ENCODE measurements at regions not wholly inside any gene's neighbourhood (a gene's known extent, or its start where the extent isn't known, plus 50 kb on each side); places are given as distances from the start of the nearest gene placed in this dataset.

DNA sequence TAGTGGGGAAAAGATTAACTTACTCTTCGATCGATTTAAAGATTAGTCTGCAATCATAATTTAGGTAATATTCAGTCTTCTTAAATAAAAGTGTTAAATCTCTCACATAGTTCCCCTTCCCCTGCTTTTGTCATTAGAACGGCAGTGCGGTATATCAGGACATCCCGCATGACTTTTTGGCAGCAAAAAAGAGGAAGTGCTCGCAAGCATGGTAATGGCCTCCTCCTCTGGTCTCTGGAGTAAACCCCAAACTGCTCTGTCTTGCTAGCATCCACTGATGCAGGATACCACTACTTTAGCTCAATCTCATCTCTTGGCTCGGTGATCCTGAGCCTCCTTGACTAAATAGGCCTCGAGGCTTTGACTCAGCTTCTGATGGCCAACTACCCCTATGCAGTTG, 78.7 kb upstream of the VAV3 start:
- TF ChIP-seq, protein P1, sequence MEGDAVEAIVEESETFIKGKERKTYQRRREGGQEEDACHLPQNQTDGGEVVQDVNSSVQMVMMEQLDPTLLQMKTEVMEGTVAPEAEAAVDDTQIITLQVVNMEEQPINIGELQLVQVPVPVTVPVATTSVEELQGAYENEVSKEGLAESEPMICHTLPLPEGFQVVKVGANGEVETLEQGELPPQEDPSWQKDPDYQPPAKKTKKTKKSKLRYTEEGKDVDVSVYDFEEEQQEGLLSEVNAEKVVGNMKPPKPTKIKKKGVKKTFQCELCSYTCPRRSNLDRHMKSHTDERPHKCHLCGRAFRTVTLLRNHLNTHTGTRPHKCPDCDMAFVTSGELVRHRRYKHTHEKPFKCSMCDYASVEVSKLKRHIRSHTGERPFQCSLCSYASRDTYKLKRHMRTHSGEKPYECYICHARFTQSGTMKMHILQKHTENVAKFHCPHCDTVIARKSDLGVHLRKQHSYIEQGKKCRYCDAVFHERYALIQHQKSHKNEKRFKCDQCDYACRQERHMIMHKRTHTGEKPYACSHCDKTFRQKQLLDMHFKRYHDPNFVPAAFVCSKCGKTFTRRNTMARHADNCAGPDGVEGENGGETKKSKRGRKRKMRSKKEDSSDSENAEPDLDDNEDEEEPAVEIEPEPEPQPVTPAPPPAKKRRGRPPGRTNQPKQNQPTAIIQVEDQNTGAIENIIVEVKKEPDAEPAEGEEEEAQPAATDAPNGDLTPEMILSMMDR (IDR thresholded peaks at IDR 0.05; ENCODE audit: borderline replicate concordance, extremely low read depth, low read length, poor library complexity, severe bottlenecking): no peak
- no peak for TF ChIP-seq EZH2 (IDR thresholded peaks at IDR 0.05; ENCODE audit: borderline replicate concordance, low read depth, low read length, severe bottlenecking)

Measured in DND-41 (cell line).